HG03565 (cell line): ENCODE measurements at regions not wholly inside any gene's neighbourhood (a gene's known extent, or its start where the extent isn't known, plus 50 kb on each side); places are given as distances from the start of the nearest gene placed in this dataset.

Experiments
- ATAC-seq: cut with Tn5 transposase; IDR thresholded peaks from one replicate; pipeline ENCODE4 v1.9.1; 2021; ENCODE audit warnings: mild to moderate bottlenecking, moderate library complexity; ENCODE audit not compliant: unreplicated experiment

GRCh38 chr3:181457190-181457589, 254.5 kb upstream of the SOX2 start:
- ATAC-seq, result no peak

- ATAC-seq, result no peak
Observed at GRCh38 chr3:181455276-181455675, 256.4 kb upstream of the SOX2 start.

GRCh38 chr3:181454451-181455027, 257.2 kb upstream of the SOX2 start:
- ATAC-seq, result no peak

- no peak for ATAC-seq
Observed at GRCh38 chr3:181446741-181447140, 265.0 kb upstream of the SOX2 start.

GRCh38 chr3:181442066-181442465, 269.7 kb upstream of the SOX2 start:
- ATAC-seq, result no peak

- no peak for ATAC-seq
Observed at GRCh38 chr3:181432992-181433391, 278.7 kb upstream of the SOX2 start.

GRCh38 chr3:181431748-181432147, 280.0 kb upstream of the SOX2 start:
- no peak for ATAC-seq

- no peak for ATAC-seq
Observed at GRCh38 chr3:181425074-181425473, 286.7 kb upstream of the SOX2 start.

- no peak for ATAC-seq
Observed at GRCh38 chr3:181418233-181418632, 293.5 kb upstream of the SOX2 start.

- ATAC-seq, result no peak
Observed at GRCh38 chr3:181417748-181418147, 294.0 kb upstream of the SOX2 start.

- no peak for ATAC-seq
Observed at GRCh38 chr3:181410870-181411269, 300.9 kb upstream of the SOX2 start.

GRCh38 chr3:181403876-181404660, 307.7 kb upstream of the SOX2 start:
- ATAC-seq, result no peak

- ATAC-seq, result no peak
Observed at GRCh38 chr3:181402347-181402746, 309.4 kb upstream of the SOX2 start.

- no peak for ATAC-seq
Observed at GRCh38 chr3:181384970-181385369, 326.8 kb upstream of the SOX2 start.

- no peak for ATAC-seq
Observed at GRCh38 chr3:181383760-181384159, 328.0 kb upstream of the SOX2 start.

- ATAC-seq, result no peak
Observed at GRCh38 chr3:181383201-181383600, 328.5 kb upstream of the SOX2 start.

GRCh38 chr3:181382656-181383055, 329.1 kb upstream of the SOX2 start:
- no peak for ATAC-seq

- ATAC-seq, result no peak
Observed at GRCh38 chr3:181379278-181379677, 332.4 kb upstream of the SOX2 start.

- ATAC-seq, result no peak
Observed at GRCh38 chr3:181369637-181370036, 342.1 kb upstream of the SOX2 start.

- no peak for ATAC-seq
Observed at GRCh38 chr3:181363231-181363630, 348.5 kb upstream of the SOX2 start.

- ATAC-seq, result no peak
Observed at GRCh38 chr3:181362378-181362777, 349.3 kb upstream of the SOX2 start.

GRCh38 chr3:181358562-181358961, 353.2 kb upstream of the SOX2 start:
- ATAC-seq, result peak; percentile 78

- no peak for ATAC-seq
Observed at GRCh38 chr3:181358060-181358459, 353.7 kb upstream of the SOX2 start.
